ENCODE measurements at regions not wholly inside any gene's neighbourhood (a gene's known extent, or its start where the extent isn't known, plus 50 kb on each side); places are given as distances from the start of the nearest gene placed in this dataset.
"Not testable (repeated sequence)": the region's sequence is repeated elsewhere in the genome, so short reads cannot be mapped to it uniquely, and the experiment has no call there.

- no peak for DNase-seq (ENCODE audit: low spot score)
Measured at GRCh38 chr5:104326966-104327365, 764.4 kb upstream of the NUDT12 start.

GRCh38 chr5:104325356-104325755 lies 762.8 kb upstream of the NUDT12 start:
- DNase-seq (ENCODE audit: low spot score), result no peak

DNA sequence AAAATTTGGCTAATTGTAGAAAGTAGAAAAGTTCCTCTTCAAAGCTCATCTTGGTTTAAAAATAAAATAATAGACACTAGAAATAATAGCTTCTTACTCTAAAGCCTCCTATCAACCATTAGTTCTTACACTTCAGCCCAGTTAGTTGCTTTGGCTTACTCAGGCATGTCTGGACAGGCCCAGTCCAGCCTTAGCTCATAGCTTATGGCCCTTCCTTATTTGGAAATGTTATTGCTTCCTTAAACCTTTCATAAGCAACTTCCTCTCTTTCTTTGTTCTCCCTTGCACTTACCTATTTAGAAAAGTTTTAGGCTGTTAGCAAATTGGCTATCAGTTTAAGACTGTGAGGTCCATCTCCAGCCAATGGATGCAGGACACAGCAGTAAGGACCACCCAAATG lies 754.1 kb upstream of the NUDT12 start:
- not testable (repeated sequence) for DNase-seq (ENCODE audit: low spot score)

- DNase-seq (ENCODE audit: low spot score), result no peak
Measured at GRCh38 chr5:104312481-104312880, 749.9 kb upstream of the NUDT12 start.

GRCh38 chr5:104305602-104306001 lies 743.0 kb upstream of the NUDT12 start:
- no peak for DNase-seq (ENCODE audit: low spot score)

- no peak for DNase-seq (ENCODE audit: low spot score)
Measured at GRCh38 chr5:104299998-104300706, 737.6 kb upstream of the NUDT12 start.

- no peak for DNase-seq (ENCODE audit: low spot score)
Measured at GRCh38 chr5:104298518-104298917, 735.9 kb upstream of the NUDT12 start.

GRCh38 chr5:104297076-104297475 lies 734.5 kb upstream of the NUDT12 start:
- DNase-seq (ENCODE audit: low spot score), result no peak

GRCh38 chr5:104295991-104296390 lies 733.4 kb upstream of the NUDT12 start:
- no peak for DNase-seq (ENCODE audit: low spot score)

DNA sequence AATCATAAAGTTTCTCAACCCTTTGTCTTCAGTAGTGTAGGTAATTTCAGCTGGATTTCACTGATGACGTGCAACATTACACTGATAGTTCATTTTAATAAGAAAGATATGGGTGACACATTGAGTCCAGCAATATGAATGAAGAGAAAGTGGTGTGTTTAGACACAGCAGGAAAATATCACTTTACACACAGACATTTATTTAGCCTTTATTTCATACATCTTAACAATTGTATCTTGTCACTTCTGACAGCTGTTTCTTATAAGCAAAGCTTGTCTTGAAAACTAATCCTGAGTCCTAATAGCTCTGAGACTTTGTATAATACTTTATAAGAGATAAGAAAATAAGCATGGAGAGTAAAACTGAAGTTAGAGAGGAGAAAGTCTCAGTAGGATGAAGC lies 720.5 kb upstream of the NUDT12 start:
- DNase-seq (ENCODE audit: low spot score), result no peak

GRCh38 chr5:104273725-104274124 lies 711.1 kb upstream of the NUDT12 start:
- no peak for DNase-seq (ENCODE audit: low spot score)

GRCh38 chr5:104267320-104268015 lies 704.9 kb upstream of the NUDT12 start:
- DNase-seq (ENCODE audit: low spot score), result no peak

DNA sequence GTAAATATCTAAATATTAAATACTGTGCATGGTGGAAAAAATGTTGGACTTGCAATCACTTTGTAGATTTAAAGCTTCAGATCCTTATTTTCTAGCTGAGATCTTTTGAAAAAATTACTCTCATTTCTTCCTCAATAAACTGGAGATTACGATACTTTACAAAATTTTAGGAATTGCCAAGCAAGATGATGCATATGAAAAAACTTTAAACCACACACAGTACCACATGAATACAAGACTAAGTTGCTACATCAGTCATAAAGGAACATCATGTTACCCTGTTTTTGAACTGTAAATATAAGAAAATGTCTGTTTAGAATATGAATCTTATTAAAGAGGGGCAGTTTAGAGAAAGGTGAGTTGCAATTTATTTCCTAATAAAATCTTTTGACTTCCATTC lies 703.6 kb upstream of the NUDT12 start:
- DNase-seq (ENCODE audit: low spot score), result no peak

DNA sequence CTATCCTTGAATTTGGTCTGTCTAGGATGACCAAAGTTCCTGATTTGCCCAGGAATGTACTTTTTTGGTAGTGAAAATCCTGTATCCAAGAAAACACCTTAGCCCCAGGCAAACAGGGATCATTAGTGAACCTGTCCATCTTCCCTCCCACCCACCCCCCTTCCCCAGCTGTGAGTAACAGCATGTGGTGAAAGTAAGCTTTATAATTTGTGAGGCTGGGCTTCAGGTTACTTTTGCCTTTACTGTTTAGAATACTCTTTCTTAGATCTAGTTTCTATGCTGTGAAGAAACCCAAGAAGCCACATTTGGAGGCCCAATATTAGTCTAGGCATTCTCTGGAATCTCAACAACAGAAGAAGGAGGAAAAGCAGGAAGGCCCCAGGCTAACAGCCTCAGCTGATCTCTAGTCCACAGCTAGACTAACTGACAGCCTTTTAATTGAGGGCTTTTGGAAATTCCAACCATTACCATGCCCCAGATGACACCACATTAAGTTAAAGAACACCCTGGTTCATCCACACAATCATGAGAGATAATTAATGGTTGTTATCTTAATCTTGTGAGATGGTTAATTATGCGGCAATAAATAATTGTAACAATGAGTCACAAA lies 703.0 kb upstream of the NUDT12 start:
- DNase-seq (ENCODE audit: low spot score), result no peak

- DNase-seq (ENCODE audit: low spot score), result no peak
Measured at GRCh38 chr5:104247260-104247659, 684.7 kb upstream of the NUDT12 start.

- DNase-seq (ENCODE audit: low spot score), result no peak
Measured at GRCh38 chr5:104241046-104241445, 678.5 kb upstream of the NUDT12 start.

GRCh38 chr5:104237586-104237985 lies 675.0 kb upstream of the NUDT12 start:
- DNase-seq (ENCODE audit: low spot score), result no peak

- no peak for DNase-seq (ENCODE audit: low spot score)
Measured at GRCh38 chr5:104223885-104224773, 661.5 kb upstream of the NUDT12 start.

DNA sequence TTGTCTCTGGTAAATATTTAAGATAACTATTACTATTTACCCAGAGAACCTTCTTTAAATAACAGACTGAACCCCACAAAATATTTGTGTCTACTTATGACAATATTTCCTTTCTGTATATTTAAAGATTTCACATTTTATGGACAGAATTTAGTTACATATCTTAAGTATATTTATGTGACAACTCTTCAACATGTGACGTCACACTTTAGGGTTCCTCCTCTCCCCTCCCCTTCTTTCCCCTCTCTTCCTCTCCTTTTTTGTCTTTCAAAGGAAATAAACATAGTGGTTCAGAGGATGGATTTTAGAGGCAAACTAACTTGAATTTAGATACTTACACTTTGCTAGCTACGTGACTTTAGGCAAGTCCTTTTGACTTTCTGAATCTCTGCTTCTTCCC lies 655.6 kb upstream of the NUDT12 start:
- no peak for DNase-seq (ENCODE audit: low spot score)

DNA sequence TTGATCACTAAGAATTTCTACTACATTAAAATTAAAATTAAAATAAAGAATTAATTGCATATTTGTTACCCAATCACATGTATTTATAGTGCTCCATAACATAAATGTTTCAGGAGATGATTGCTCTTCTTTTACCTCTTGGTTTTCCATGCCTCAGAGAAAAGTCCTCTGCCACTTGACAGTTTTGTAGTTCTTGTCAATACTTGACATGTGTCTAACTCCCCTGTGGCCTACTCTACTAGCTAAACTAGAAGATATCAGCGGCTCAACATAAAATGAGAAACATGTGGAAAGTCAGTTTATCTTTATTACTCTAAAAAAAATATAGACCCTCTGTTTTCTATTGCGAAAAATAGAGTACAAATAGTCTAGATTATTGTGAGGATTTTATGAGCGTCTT lies 650.6 kb upstream of the NUDT12 start:
- no peak for DNase-seq (ENCODE audit: low spot score)

GRCh38 chr5:104199771-104200170 lies 637.2 kb upstream of the NUDT12 start:
- DNase-seq (ENCODE audit: low spot score), result no peak

DNA sequence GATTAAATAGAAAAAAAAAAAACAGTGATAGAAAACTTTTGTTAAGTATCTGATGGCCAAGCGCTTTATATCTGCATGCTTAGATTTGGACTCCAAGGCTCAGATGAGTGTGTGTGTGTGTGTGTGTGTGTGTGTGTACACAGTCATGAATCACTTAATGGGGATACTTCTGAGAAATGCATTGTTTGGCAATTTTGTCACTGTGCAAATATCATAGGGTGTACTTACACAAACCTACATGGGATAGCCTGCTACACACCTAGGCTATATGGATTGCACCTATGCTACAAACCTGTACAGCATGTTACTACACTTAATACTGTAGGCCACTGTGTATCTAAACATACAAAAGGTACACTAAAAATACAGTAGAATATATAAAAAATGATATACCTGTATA lies 635.6 kb upstream of the NUDT12 start:
- no peak for DNase-seq (ENCODE audit: low spot score)

Measured in ecto neural progenitor cell (in vitro differentiated cells).